Mesendoderm (in vitro differentiated cells): ENCODE measurements at regions not wholly inside any gene's neighbourhood (a gene's known extent, or its start where the extent isn't known, plus 50 kb on each side); places are given as distances from the start of the nearest gene placed in this dataset.

Experiments used
- DNase-seq: peaks from one replicate; pipeline ENCODE4 v3.0.0; 2013
- H2AK5ac ChIP-seq: 2 replicates; pipeline ENCODE4 v1.6.1; 2013; ENCODE audit warnings: low read length, inconsistent platforms
- H2BK120ac ChIP-seq: 2 replicates; pipeline ENCODE4 v1.6.1; 2013; ENCODE audit warnings: low read depth, mild to moderate bottlenecking, low read length, moderate library complexity, mixed read lengths
- H2BK15ac ChIP-seq: replicated peaks from 2 replicates; pipeline ENCODE4 v1.6.1; 2013; ENCODE audit warnings: low read depth, mild to moderate bottlenecking, moderate library complexity
- H2BK5ac ChIP-seq: 2 replicates; pipeline ENCODE4 v1.6.1; 2013; ENCODE audit warnings: low read length, inconsistent platforms
- H3K18ac ChIP-seq: 2 replicates; pipeline ENCODE4 v1.6.1; 2013; ENCODE audit warnings: mild to moderate bottlenecking, low read length, mixed read lengths
- H3K23ac ChIP-seq: one replicate; pipeline ENCODE4 v1.6.1; 2013; ENCODE audit warnings: low read length
- H3K27ac ChIP-seq: 2 replicates; pipeline ENCODE4 v1.5.1; 2013; ENCODE audit warnings: low read depth, mild to moderate bottlenecking, inconsistent platforms, low read length, moderate library complexity
- H3K27me3 ChIP-seq: 2 replicates; pipeline ENCODE4 v1.6.1; 2013; ENCODE audit warnings: low read length, control low read depth, mild to moderate bottlenecking, inconsistent platforms; ENCODE audit not compliant: insufficient read depth, poor library complexity
- H3K36me3 ChIP-seq: 2 replicates; pipeline ENCODE4 v1.6.1; 2013; ENCODE audit warnings: low read length, inconsistent platforms; ENCODE audit not compliant: control insufficient read depth, insufficient read depth
- H3K4ac ChIP-seq: one replicate; pipeline ENCODE4 v1.6.1; 2013; ENCODE audit warnings: low read depth, mild to moderate bottlenecking, low read length, moderate library complexity
- H3K4me1 ChIP-seq: 2 replicates; pipeline ENCODE4 v1.6.1; 2013; ENCODE audit warnings: low read depth, low read length, inconsistent platforms; ENCODE audit not compliant: control insufficient read depth
- H3K4me2 ChIP-seq: 2 replicates; pipeline ENCODE4 v1.6.1; 2013; ENCODE audit warnings: low read length
- H3K4me3 ChIP-seq: 2 replicates; pipeline ENCODE4 v1.5.1; 2013; ENCODE audit warnings: mild to moderate bottlenecking, low read length
- H3K56ac ChIP-seq: one replicate; pipeline ENCODE4 v1.6.1; 2013; ENCODE audit warnings: low read length
- H3K79me1 ChIP-seq: 2 replicates; pipeline ENCODE4 v1.6.1; 2013; ENCODE audit warnings: low read length, inconsistent platforms
- H3K79me2 ChIP-seq: 2 replicates; pipeline ENCODE4 v1.6.1; 2013; ENCODE audit warnings: mild to moderate bottlenecking, low read length; ENCODE audit not compliant: control insufficient read depth, insufficient read depth
- H3K9ac ChIP-seq: 2 replicates; pipeline ENCODE4 v1.6.1; 2013; ENCODE audit warnings: low read length, inconsistent platforms
- H4K5ac ChIP-seq: one replicate; pipeline ENCODE4 v1.6.1; 2013; ENCODE audit warnings: low read length
- H4K8ac ChIP-seq: one replicate; pipeline ENCODE4 v1.6.1; 2013; ENCODE audit warnings: low read depth, mild to moderate bottlenecking, control low read depth, low read length, moderate library complexity
- WGBS: extraction: QIAGEN DNeasy Blood & Tissue Kit; methylation state at CpG from one replicate; pipeline ENCODE4 v1.1.7; 2013; ENCODE audit warnings: low lambda C conversion rate, missing lambda C conversion rate; ENCODE audit not compliant: insufficient coverage; ENCODE audit errors: extremely low coverage; 5-methylcytosine and 5-hydroxymethylcytosine counted together

GRCh38 chr3:194283221-194284006, 67.7 kb downstream of the CPN2 start:
- Histone ChIP-seq H2AK5ac (no peak overlapping the region), H4K5ac (no peak overlapping the region), H3K79me1 (no peaks in the 10 kb centered on the region), H4K8ac (no peak overlapping the region), H3K36me3 (no peaks in the 10 kb centered on the region), H3K4me2 (no peak overlapping the region), H2BK15ac (no peak overlapping the region), H3K9ac (no peak overlapping the region), H2BK120ac (no peak overlapping the region), H3K4me3 (no peak overlapping the region), H3K4ac (no peak overlapping the region), H3K27me3 (no peaks in the 10 kb centered on the region), H3K79me2 (no peaks in the 10 kb centered on the region), H3K4me1 (peaks cover 2% of the 10 kb centered on the region), H3K18ac (no peak overlapping the region), H3K23ac (no peak overlapping the region), H2BK5ac (no peak overlapping the region), H3K56ac (no peak overlapping the region), H3K27ac (no peak overlapping the region)
- no CpG with 5 or more reads among the region's 12 CpGs for WGBS
- no peak for DNase-seq

- no peaks in the 10 kb centered on the region for H3K27me3 ChIP-seq
Observed at GRCh38 chr3:194284351-194284750, 66.8 kb downstream of the CPN2 start.

DNA sequence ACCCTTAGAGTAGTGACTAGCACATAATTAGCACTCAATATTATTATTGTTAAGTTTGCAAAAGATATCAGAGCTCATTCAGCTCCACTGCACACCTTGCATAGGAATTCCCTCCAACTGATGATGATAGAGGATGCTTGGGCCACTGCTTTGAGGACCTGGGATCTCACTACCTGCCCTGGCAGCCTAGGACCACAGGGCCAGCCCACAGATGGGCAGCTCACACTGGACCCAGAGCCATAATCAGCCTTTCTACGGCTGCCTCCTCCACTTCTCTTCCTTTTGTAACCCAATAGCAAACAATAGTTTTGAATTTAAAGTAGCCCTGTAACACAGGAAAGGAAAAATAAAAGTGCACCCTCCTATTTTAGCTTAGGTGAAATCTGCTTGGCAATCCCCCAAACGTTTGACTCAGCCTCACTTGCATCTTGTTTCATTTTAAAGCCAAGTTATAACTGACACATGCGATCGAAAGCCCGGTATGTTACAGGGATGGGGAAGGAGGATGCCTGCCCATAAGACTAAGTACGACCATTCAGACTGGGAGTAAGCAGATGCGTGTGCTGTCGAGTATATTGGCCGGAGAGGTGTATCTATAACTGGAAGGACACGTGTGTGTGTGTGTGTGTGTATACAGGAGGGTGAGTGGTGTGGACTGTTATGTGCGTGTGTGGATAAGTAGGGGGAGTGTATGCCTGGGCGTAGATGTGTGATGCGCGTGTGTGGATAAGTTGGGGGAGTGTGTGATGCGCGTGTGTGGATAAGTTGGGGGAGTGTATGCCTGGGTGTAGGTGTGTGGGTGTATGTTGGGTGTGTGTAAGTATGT, 65.9 kb downstream of the CPN2 start:
- Histone ChIP-seq H3K9ac (no peak overlapping the region), H3K23ac (no peak overlapping the region), H3K4me2 (no peak overlapping the region), H2BK5ac (no peak overlapping the region), H3K56ac (peak overlapping the region; percentile 38), H3K36me3 (no peaks in the 10 kb centered on the region), H3K79me2 (no peaks in the 10 kb centered on the region), H3K27me3 (no peaks in the 10 kb centered on the region), H4K8ac (no peak overlapping the region), H2BK120ac (no peak overlapping the region), H3K4ac (no peak overlapping the region), H3K18ac (no peak overlapping the region), H4K5ac (peak overlapping the region; percentile 22), H3K4me3 (no peak overlapping the region), H3K79me1 (no peaks in the 10 kb centered on the region), H2AK5ac (peak overlapping the region; percentile 6), H2BK15ac (no peak overlapping the region), H3K4me1 (peaks cover 2% of the 10 kb centered on the region), H3K27ac (no peak overlapping the region)
- WGBS, result 100% methylated on average over 6 of the region's 16 CpGs
- DNase-seq, result no peak

More at GRCh38 chr3:194284351-194284750, 66.8 kb downstream of the CPN2 start:
- Histone ChIP-seq H4K8ac (no peak overlapping the region), H3K18ac (no peak overlapping the region), H4K5ac (no peak overlapping the region), H3K4me3 (no peak overlapping the region), H2BK5ac (no peak overlapping the region), H2BK120ac (no peak overlapping the region), H3K27ac (no peak overlapping the region), H3K56ac (no peak overlapping the region), H3K4me1 (peaks cover 2% of the 10 kb centered on the region), H3K9ac (no peak overlapping the region), H3K23ac (no peak overlapping the region), H3K4me2 (no peak overlapping the region), H3K4ac (no peak overlapping the region), H3K36me3 (no peaks in the 10 kb centered on the region), H3K79me2 (no peaks in the 10 kb centered on the region), H2BK15ac (no peak overlapping the region), H3K79me1 (no peaks in the 10 kb centered on the region), H2AK5ac (no peak overlapping the region)
- no CpG with 5 or more reads among the region's 5 CpGs for WGBS
- DNase-seq, result no peak

DNA sequence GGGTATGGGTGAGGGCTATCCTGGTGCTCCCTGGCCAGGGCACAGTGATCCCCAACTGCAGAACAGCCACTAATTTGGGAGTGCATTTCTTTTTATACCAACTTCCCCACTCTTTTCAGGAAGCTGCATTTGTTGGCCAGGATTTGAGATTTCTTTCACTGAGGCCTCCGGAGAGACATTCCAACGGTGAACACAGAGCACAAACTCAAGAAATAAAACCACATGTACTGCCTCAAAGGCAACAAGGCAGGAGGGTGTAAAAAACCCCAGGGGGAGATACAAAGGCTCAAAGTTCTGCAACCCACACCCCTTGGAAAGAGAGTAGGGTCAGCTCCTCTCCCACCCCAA, 65.3 kb downstream of the CPN2 start:
- H3K36me3 ChIP-seq, result no peaks in the 10 kb centered on the region
- no peak overlapping the region for H3K18ac ChIP-seq
- H2BK15ac ChIP-seq, result no peak overlapping the region
- peak overlapping the region; percentile 38 for H3K56ac ChIP-seq
- no peak overlapping the region for H3K4me2 ChIP-seq
- peaks cover 2% of the 10 kb centered on the region for H3K4me1 ChIP-seq
- no peak for DNase-seq
- no peak overlapping the region for H3K27ac ChIP-seq
- no peak overlapping the region for H2BK120ac ChIP-seq
- no CpG with 5 or more reads among the region's 2 CpGs for WGBS
- no peak overlapping the region for H4K5ac ChIP-seq
- no peak overlapping the region for H3K23ac ChIP-seq
- no peak overlapping the region for H2AK5ac ChIP-seq
- H3K4ac ChIP-seq, result no peak overlapping the region
- no peak overlapping the region for H3K9ac ChIP-seq
- no peak overlapping the region for H2BK5ac ChIP-seq
- H3K4me3 ChIP-seq, result no peak overlapping the region
- H3K27me3 ChIP-seq, result no peaks in the 10 kb centered on the region
- no peaks in the 10 kb centered on the region for H3K79me1 ChIP-seq
- H3K79me2 ChIP-seq, result no peaks in the 10 kb centered on the region
- no peak overlapping the region for H4K8ac ChIP-seq

DNA sequence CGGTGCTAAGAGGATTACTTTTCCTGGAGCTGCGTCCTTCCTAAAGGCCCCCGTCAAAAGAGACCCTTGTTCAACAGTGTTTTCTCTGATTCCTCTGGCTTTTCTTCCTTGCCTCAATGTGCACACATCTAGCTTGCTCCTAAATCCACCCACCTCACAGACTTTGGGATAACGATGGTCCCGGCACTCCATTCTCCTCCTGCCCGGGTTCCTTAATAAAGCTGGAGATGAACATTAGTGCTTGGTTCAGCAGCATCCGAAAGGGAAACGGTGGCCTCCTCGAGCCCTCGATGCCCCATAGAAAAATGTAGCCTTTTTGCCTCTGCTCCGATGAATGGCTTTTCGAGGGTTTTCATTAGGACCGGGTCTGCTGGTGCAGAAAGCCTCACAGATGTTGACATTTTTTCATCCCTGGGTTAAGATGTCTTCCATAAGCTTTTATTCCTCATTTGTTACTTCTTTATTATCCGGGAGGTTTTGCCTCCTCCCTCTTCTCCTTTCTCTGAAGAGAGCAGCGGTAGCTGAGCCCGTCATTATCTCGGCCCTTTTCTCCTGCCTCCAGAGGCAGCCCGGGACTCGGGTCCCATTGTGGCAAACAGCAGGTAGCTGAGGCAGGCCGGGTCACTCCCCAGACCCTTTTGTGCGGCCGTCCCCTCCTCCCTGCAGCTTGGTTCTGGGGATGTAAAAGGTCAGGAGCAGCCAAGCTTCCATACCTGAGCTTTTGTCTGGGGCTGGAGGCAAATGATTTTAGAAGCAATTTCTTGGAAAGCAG, 64.6 kb downstream of the CPN2 start:
- Histone ChIP-seq H4K5ac (no peak overlapping the region), H3K18ac (peak overlapping the region; percentile 42), H3K79me1 (no peaks in the 10 kb centered on the region), H3K4me2 (no peak overlapping the region), H3K4ac (no peak overlapping the region), H3K36me3 (no peaks in the 10 kb centered on the region), H3K4me3 (no peak overlapping the region), H2BK5ac (no peak overlapping the region), H3K27me3 (no peaks in the 10 kb centered on the region), H3K23ac (no peak overlapping the region), H3K79me2 (no peaks in the 10 kb centered on the region), H3K4me1 (peaks cover 2% of the 10 kb centered on the region), H4K8ac (no peak overlapping the region), H3K56ac (peak overlapping the region; percentile 28), H2AK5ac (no peak overlapping the region), H2BK120ac (no peak overlapping the region), H3K27ac (no peak overlapping the region), H2BK15ac (no peak overlapping the region), H3K9ac (no peak overlapping the region)
- peak; percentile 73 for DNase-seq
- WGBS, result no CpG with 5 or more reads among the region's 22 CpGs
